NCI-H1417 treated with DMSO at 0.1 percent for 48 hours (cell line): ENCODE measurements at regions not wholly inside any gene's neighbourhood (a gene's known extent, or its start where the extent isn't known, plus 50 kb on each side); places are given as distances from the start of the nearest gene placed in this dataset.
"Not testable (repeated sequence)": the region's sequence is repeated elsewhere in the genome, so short reads cannot be mapped to it uniquely, and the experiment has no call there.

Source experiments
- DNase-seq: peaks from one replicate; lab custom pipeline; 2025; lab: John Stamatoyannopoulos, UW

DNA sequence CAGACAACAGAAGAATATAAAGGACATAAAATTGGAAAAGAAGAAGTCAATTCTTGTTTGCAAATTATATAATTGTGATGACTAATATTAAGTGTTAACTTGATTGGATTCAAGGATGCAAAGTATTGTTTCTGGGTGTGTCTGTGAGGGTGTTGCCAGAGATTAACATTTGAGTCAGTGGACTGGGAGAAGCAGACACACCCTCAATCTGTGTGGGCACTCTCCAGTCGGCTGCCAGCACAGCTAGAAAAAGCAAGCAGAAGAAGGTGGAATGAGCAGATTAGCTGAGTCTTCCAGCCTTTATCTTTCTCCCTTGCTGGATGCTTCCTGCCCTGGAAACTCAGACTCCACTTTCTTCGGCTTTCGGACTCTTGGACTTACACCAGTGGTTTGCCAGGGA lies 51.7 kb downstream of the UBE2NL start:
- DNase-seq: no peak

DNA sequence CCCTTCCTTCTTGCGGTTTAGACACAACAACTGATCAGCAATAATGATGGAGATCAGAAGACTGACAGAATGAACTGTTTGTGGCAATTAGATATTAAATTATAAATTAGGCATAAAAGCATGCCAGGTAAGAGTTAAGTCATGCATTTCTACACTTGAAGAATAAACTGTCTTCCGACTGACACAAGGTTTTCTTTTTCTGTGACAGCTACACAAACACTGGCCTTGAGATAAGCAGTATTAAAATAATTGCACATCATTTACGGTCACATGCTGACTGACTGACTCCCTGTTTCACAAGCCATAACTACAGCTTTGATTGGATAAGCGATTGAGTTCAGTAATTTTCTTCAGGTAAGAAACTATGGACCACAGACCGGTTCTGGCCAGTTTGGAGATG lies 56.2 kb downstream of the UBE2NL start:
- no peak for DNase-seq

DNA sequence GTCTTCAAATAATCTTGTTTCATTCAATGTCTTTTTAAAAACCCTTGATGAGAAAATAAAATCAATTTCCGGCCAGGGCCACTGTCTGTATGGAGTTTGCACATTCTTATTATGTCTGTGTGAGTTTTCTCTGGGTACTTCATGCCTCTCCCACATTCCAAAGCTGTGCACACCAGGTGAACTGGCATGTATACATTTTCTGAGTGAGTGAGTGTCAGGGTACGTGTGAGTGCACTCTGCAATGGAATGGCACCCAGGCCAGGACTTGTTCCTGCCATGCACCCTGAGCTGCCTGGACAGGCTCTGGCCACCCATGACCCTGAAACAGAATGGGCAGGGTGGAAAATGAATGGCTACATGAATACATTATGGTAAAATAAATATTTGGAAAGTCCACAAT lies 61.3 kb downstream of the UBE2NL start:
- no peak for DNase-seq

DNA sequence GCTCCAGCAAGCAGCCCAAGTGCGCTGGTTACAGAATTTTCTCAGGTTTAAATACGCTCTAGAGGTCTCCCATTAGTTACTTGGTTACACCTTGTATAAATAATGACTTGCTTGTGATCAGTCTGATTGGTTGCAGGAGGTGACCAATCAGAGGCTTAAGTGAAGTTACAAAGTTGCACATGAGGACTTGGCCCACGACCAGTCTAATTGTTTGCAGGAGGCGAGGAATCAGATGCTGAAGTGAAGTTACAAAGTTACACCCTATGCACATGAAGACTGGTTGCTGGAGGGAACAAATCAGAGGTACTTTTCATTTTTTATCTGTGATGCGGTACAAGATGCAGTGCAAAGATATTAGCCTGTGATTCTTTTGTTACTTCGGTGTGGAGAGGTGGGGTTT lies 80.7 kb downstream of the UBE2NL start:
- no peak for DNase-seq

DNA sequence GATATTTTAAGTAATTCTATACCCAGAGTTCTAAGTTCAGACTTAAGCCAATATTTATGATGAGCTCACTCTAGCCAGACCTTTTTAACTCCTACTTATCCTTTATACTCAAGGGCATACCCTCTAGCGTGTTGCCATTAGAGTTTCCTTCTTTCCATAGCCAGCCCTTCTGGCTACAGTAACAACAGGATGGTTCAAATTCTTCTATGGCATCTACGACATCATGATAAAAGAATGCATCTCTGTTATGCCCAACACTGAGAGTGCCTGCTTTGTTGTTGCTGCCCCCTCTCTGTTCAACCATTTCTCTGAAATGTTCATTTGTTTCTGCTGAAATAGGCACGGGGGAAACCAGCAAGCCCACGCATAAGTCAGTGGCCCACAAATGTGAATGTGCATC lies 104.5 kb downstream of the UBE2NL start:
- no peak for DNase-seq

DNA sequence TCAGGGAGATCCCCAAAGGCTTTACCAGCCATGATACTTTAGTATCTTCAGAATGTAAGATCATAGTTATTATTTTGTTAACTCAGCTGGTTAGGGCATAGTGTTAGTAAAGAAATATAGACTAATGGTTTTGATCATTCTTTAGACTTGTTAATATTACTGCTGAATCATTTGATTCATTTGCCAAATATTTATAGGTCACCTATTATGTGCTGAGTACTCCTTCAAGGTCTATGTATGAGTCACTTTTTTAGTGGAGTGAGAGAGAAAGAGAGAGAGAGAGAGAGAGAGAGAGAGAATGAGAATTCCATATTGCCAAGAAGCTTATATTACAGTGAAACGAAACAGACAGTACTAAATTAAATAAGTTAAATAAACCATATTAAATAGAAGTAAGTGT lies 110.3 kb downstream of the UBE2NL start:
- DNase-seq: no peak

DNA sequence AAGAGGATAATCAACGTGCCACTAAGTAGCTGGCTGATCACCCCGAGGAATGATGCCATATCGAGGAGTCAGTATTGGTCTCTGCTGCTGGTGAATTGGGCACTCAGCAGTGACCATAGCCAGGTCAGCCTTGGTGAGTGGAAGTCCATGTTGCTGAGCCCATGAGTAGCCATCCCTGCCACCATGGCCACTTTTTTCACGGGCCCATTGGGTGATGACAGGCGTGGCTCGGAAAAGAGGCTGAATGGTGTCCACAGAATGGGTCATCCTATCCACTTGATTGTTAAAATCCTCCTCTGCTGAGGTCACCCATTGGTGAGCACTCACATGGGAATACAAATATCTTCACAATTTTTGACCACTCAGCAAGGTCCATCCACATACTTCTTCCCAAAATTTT lies 114.4 kb downstream of the UBE2NL start:
- DNase-seq: no peak

DNA sequence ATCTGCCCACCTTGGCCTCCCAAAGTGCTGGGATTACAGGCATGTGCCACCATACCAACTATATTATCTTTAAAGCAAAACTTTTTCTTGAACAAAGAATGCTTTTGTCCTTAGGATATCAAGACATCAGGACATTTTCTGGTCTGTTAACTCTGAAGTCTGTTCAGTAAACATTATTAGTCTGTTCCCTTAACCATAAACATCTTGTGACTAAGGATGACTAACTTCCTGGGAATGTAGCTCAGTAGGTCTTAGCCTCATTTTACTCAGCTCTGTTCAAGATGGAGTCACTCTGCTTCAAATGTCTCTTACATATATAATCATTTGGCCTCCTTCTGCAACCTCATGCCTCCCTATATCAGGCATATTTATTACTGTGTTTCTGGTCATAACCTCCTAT lies 122.9 kb downstream of the UBE2NL start:
- DNase-seq: no peak

DNA sequence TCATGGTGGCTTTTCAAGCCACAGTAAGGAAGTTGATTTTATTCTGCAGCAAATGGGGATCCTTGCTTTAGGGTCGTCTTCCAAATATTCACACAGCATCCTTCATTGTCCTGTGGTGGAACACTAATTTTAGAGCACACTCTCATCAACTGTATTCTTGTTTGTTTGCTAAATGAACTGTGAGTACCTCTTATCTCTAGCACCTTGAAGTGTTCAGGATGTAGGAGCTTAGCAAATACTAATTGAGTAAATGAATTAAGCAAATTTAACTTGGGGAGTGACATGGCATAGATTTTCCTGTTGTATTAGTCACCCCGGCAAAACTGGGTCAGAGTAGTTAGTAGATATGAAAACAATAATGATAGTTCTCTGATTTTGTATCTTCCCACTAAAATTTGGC lies 156.9 kb downstream of the UBE2NL start:
- DNase-seq: no peak

DNA sequence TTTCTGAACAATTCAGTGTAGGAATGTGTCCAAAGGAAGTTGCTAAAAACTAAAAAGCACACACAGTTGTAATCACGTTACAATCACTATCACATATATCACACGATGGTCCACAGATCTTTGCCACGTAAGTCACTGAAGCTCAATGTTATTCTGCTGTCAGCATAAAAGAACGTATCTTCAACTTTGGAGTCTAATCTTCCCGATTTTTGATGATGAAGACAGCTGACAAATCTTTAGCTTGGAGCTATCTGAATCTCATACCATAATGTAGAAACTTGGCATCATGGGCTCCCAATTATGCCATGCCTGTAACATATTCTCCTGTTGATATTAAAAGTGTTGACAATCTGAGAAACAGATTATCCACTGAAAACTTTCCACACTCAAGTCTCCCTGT lies 158.4 kb downstream of the UBE2NL start:
- no peak for DNase-seq

DNA sequence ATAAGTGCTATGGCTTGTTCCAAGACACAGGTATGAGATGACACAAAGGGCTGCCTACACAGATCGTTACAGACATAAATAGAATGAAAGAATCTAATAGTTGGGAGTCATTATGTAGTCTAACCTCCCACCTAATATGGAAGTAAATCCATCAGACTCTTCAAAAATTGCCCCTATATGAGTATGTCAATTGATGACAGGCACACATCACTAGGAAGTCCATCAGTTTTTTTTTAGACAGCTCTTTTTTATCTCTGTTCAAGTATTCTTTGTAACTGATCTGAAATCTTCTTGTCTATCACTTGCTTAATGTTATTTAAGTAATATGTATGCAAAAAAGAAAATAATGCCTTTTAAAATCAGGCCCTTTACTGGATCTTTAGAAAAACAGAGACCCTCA lies 191.6 kb downstream of the UBE2NL start:
- DNase-seq: no peak

DNA sequence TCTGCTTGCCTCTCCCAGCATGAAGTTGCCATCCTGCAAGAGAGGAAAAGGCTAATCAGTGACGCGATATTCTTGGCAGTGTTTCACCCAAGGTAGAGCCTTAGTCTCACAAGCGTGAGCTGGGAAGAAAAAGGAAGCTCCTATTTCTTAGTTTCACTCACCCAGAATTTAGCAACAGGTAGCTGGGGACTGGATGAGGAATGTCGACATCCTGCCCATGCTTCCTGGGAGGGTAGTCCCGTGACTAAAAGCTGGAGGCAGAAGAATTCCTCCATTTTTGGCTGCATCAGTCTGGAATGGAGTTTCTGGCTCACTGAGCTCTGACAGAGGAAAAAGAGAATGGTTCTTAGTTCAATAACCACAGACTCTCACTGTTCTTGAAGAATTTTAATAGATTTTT lies 198.4 kb downstream of the UBE2NL start:
- not testable (repeated sequence) for DNase-seq

DNA sequence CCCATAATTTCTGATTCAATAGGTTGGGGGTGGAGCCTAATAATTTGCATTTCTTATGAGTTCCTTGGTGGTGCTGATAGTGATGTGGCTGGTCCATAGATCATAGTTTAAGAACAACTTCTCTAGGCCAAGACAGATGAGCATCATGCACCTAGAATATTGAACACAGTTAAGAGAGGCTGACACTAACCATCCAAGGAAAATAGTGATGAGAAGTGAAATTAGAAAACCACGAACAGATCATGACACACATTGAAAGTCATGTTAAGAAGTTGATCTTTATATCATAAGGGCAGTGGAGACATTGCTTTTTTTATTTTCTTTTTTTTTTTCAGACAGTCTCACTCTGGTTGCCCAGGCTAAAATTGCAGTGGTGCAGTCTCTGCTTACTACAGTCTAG lies 205.8 kb downstream of the UBE2NL start:
- not testable (repeated sequence) for DNase-seq

DNA sequence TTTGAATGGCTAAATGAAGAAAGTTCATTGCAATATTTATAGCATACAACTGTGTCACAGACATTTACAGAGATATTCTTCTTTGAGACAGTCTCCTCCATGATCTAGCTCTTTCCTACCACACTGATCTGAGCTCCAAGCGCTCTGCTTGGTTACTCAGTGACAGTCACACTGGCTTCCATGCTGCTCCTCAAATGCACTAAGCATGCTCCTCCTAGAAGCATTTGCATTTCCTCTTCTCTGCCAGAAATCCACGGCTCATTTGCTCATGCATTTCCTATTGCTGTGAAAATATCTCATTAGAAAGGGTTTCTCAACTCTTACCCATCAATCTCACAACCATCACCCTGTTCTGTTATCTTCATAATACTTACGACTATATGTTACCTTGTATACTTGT lies 208.2 kb downstream of the UBE2NL start:
- not testable (repeated sequence) for DNase-seq

DNA sequence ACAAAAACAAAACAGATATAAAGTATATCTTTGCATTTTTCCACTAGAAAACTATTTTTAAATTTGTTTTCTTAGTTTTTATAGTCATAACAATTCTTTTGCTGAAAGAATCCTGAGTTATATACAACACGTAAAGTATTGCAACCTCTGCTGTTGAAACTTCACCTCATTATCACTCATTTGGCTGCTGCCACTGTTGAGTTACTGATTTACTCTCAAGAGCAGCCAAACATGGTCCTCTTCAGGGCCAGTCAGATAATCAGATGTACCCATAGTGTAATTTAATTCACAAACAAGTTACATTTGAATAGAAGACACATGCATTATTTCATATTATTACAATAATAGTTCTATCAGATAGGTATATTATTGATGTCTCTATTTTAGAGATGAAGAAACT lies 235.6 kb downstream of the UBE2NL start:
- DNase-seq: not testable (repeated sequence)

DNA sequence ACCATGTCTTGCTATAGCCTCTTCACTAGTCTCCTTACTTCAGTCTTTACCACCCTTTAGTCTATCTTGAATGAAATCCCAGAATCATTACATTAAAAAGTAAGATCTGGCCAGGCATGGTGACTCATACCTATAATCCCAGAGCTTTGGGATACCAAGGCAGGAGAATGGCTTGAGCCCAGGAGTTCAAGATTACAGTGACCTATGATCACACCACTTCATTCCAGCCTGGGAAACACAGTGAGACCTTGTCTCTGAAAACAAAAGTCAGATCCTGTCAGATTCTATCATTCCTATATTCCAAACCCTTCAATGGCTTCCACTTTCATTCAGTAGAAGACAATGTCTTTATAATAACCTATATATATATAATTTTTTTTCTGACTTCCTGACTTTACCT lies 237.7 kb downstream of the UBE2NL start:
- DNase-seq: not testable (repeated sequence)

DNA sequence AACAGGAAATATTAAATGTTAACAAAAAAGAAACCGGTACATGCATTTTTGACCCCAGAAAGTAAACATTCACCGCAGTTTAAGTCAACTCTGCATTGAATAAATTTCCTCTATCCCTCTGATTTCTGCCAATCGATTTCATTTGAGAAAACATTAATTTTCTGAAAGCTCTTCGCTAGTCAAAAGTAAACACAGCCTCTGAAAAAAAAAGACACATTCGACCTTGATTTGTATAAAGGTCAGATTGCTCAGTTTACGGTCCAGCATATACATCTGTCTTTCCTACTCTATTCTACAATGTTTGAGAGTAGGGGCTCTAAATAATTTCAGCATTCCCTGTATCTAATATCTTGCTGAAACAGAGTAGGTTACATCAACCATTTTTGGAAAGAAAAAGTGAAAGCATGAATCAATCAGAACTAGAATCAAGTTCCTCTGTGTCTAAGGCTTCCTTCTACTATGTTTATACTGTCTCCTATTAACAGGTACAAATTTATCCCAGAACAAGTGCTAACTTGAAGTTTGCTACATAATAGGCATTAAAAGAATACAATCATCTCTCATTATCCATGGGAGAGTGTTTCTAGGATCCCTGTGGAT lies 243.8 kb downstream of the UBE2NL start:
- DNase-seq: not testable (repeated sequence)

DNA sequence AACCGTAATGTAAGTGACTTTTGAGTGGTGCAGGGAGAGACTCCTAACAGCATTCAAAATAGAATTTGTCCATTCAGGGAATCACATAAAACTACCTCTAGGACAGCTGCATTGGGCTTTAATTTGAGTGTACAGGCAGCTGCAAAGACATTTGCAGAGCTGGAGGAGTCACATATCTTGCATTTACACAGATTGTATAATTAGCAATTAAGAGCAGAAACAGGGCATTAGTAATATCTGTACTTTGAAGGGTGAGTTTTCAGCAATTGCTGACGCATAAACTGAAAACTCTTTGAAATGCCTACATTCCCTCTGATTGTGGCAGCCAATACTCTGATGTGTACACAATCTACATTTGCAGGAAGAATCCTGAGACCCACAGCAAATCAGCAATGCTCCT lies 245.6 kb downstream of the UBE2NL start:
- DNase-seq: not testable (repeated sequence)

DNA sequence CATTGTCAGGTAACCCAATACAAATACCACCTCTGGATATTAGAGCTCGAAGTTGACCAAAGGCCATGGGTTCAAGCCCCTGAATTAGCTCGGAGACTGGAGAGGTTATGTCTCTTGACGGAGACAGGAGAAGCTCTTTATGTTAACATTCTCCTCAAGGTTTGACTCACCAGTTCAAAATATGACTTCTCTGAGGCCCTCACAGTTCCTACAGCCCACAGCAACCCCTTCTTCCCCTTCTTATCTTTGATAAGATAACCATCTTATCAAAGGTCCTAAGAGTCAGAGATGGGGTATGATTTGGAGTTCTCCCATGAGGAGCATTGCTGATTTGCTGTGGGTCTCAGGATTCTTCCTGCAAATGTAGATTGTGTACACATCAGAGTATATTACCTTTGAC lies 246.6 kb downstream of the UBE2NL start:
- not testable (repeated sequence) for DNase-seq

DNA sequence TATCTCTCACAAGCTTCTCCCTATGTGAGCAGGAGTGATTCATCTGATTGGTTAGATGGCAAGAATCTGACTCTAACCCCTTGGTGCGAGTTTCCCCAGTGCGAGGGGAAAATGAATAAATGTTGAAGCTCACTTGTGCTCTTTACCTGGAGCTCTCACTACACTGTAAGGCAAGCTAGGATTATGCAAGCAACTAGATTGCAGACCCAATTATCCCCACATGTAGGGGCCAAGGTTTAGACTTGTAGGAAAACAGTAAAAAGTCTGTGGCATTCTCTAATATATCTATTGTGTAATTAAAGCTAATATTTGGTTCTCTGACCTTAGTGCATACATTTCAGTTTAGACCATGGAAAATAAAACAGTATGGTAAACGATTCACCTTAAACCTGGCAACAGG lies 247.2 kb downstream of the UBE2NL start:
- not testable (repeated sequence) for DNase-seq

DNA sequence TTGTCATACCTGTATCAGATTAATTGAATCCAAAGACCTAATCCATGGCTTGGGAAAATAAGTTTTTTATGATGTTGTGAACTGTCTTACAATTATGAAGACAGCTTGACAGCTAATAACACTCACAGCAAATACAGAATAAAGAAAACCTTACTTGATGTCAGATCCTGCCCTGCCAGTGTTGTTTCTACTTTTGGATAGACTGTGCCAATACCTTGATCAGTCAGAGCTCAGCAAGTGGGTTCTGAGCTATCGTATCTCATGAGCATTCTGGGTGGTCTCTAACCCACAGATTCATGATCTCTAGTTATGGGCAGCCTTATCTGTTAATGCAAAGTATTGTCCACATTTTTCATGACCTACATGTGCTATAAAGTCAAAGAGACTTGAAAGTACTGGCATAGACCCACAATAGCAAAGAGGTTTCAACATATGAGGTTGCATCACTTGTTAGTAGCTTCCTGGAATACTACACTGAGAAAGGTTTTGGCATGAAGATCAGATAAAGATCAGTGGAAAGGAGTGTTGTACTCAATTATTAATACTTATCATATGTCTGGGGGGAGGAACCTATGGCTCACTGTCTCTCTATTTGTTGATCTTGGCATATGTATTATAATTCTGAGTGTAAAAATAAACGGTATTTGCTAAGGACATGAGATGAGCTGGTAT lies 250.7 kb downstream of the UBE2NL start:
- DNase-seq: not testable (repeated sequence)

DNA sequence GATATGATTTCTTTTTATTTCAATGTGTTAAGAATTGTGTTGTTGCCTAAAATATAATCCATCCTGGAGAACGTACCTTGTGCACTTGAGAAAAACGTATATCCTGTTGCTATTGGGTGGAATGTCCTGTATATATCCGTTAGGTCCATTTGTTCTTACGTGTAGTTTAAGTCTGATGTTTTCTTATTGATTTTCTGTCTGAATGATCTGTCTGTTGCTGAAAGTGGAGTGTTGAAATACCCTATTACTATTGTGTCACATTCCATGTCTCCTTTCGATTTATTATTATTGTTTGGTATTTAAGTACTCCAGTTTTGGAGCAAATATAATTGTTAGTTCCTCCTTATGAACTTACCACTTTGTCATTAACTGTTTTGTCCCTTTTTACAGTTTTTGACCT lies 270.6 kb downstream of the UBE2NL start:
- DNase-seq: not testable (repeated sequence)

DNA sequence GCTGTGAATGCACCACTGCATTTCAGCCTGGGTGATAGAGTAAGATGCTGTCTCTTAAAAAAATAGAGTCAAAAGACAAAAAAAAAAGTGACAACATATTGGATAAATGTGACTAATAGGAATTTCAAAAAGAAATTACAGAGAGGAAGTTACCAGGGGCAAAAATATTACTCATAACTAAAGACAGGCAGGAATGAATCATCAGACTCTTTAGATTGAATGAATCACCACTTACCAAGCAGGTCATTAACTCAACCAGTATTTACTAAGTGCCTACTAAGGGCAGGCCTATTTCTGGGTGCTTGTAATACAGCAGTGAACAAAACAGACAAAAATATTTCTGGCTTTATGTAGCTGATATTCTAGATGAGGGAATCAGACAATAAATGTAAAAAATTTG lies 301.3 kb downstream of the UBE2NL start:
- DNase-seq: not testable (repeated sequence)

DNA sequence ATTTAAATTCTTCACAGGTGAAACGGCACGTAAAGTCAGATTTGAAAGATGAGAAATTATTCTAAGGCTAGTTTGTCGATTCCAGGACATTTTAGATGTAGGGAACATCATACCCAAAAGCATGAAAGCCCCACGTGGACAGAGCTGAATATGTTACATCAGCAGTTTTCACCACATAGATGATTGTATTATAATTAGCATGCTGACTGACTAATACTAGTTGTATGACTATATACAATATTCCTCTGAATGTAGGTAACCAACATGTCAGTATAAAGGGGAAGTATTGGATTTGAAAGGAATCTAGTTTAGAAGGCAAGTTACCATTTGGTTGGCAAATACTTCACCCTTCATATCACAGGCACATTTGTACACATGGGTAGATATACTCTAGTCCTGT lies 304.6 kb downstream of the UBE2NL start:
- not testable (repeated sequence) for DNase-seq
